ENCODE measurements at regions not wholly inside any gene's neighbourhood (a gene's known extent, or its start where the extent isn't known, plus 50 kb on each side); places are given as distances from the start of the nearest gene placed in this dataset.

- TF ChIP-seq CHD2 (IDR thresholded peaks at IDR 0.05; ENCODE audit: low read length) (no peak), SAP30 (IDR thresholded peaks at IDR 0.05; ENCODE audit: insufficient read depth, insufficient replicate concordance, low read length) (no peak)
- H3K27ac ChIP-seq (ENCODE audit: low read depth, low read length), result no peak overlapping the region
- no peak overlapping the region for H2BK5ac ChIP-seq (ENCODE audit: low read depth, low read length)
- H3K18ac ChIP-seq (ENCODE audit: extremely low read depth, low read length), result no peak overlapping the region
- no peak overlapping the region for H3K4me3 ChIP-seq (ENCODE audit: extremely low read depth in 1 of 4, insufficient read depth in 2 of 4, low read depth in 3 of 4, low read length in 4 of 4)
- no peaks in the 10 kb centered on the region for H3K36me3 ChIP-seq (ENCODE audit: control insufficient read depth in 2 of 4, insufficient read depth in 4 of 4, low read length in 3 of 4)
- H3K4me2 ChIP-seq (ENCODE audit: insufficient read depth in 1 of 2, low read depth in 2 of 2, low read length in 2 of 2), result no peak overlapping the region
- H3K23ac ChIP-seq (ENCODE audit: insufficient read length), result no peak overlapping the region
- H3K14ac ChIP-seq (ENCODE audit: insufficient read length), result no peak overlapping the region
- ChIA-PET CTCF (ENCODE audit: partially characterized antibody) (interaction anchor here (0.7 to 1.2 kb wide), 2 partner anchors 9 to 460 kb away, joined by 3 read pairs; no protein-coding TSS in a partner anchor), POLR2A (ENCODE audit: partially characterized antibody) (no interaction called here)
- H4K91ac ChIP-seq (replicated peaks; ENCODE audit: insufficient read length, low read length), result no peak overlapping the region
- no peak for FAIRE-seq
- H2BK12ac ChIP-seq (ENCODE audit: low read depth, low read length), result no peak overlapping the region
- H2BK120ac ChIP-seq (replicated peaks; ENCODE audit: low read depth, low read length), result no peak overlapping the region
- H3K23me2 ChIP-seq (ENCODE audit: low read depth, low read length), result no peaks in the 10 kb centered on the region
- no peak overlapping the region for H2BK15ac ChIP-seq (ENCODE audit: low read length)
- no peak overlapping the region for H3K4ac ChIP-seq (replicated peaks; ENCODE audit: insufficient read length, low read depth, low read length)
- H3K9me3 ChIP-seq (ENCODE audit: insufficient read depth in 2 of 2, low read depth in 1 of 2, low read length in 1 of 2), result no peaks in the 10 kb centered on the region; a peak in 1 of 4 replicates
- H3K56ac ChIP-seq (replicated peaks; ENCODE audit: insufficient read length, low read depth, low read length), result no peak overlapping the region
- WGBS, 2 experiments (ENCODE audit: extremely low coverage in 1 of 2, insufficient coverage in 1 of 2, insufficient read length in 1 of 2, insufficient replicate concordance in 2 of 2, low coverage in 1 of 2, low lambda C conversion rate in 2 of 2, missing lambda C conversion rate in 1 of 2), result 93% methylated on average over 4 of the region's 4 CpGs; no CpG with 5 or more reads in 1 of the 2 experiments
- H3K9ac ChIP-seq (replicated peaks in 1 of 4; ENCODE audit: extremely low read depth in 1 of 4, low read depth in 3 of 4, low read length in 3 of 4), result no peak overlapping the region
- H4K20me1 ChIP-seq (replicated peaks in 1 of 2; ENCODE audit: control insufficient read depth in 1 of 2, insufficient read depth in 2 of 2, low read length in 2 of 2), result no peaks in the 10 kb centered on the region
- H2AK5ac ChIP-seq (ENCODE audit: low read depth, low read length), result no peak overlapping the region
- peaks cover 2 to 4% (median 3%) of the 10 kb centered on the region in 4 experiments; a peak in 4 of 7 replicates for H3K4me1 ChIP-seq (replicated peaks in 1 of 4; ENCODE audit: control insufficient read depth in 3 of 4, insufficient read depth in 4 of 4, low read length in 3 of 4)
- no peak overlapping the region for H4K8ac ChIP-seq (ENCODE audit: extremely low read depth, insufficient read depth, low read length)
- H3K79me1 ChIP-seq (ENCODE audit: low read depth, low read length), result no peaks in the 10 kb centered on the region
- H2AFZ ChIP-seq (ENCODE audit: low read length), result no peak overlapping the region
- H3K27me3 ChIP-seq (replicated peaks in 1 of 4; ENCODE audit: control insufficient read depth in 3 of 4, extremely low read depth in 1 of 4, insufficient read depth in 3 of 4, low read length in 3 of 4), result no peaks in the 10 kb centered on the region
- H4K5ac ChIP-seq (ENCODE audit: insufficient read length, low read depth, low read length), result no peak overlapping the region
- H3K79me2 ChIP-seq (ENCODE audit: control insufficient read depth in 1 of 2, insufficient read depth in 2 of 2, low read length in 2 of 2), result no peaks in the 10 kb centered on the region
- DNase-seq (ENCODE audit: low read depth in 1 of 2, low spot score in 2 of 2), result no peak
- H2BK20ac ChIP-seq (ENCODE audit: low read length), result no peak overlapping the region
These were observed 105.1 kb upstream of the TOX3 start for GRCh38 chr16:52652033-52652432.
